ENCODE measurements at regions not wholly inside any gene's neighbourhood (a gene's known extent, or its start where the extent isn't known, plus 50 kb on each side); places are given as distances from the start of the nearest gene placed in this dataset.

DNA sequence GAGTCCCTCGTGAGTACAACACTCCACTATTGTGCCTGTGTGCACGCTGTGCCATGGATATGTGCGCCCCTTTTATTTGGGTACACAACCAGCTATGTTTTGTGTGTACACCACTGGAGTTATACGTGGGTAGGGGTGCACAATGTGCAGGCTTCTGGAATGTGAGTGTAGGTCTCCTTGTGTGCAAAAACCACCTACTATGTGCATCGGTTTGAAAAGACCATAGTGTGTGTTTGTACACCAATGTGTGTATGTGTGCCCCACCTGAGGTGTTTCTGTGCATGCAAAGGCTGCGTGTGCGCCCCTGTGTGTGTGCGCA is 86.4 kb upstream of the ALDH1L1 start:
- H3K4me1 ChIP-seq: no peaks in the 10 kb centered on the region
- H3K36me3 ChIP-seq: no peaks in the 10 kb centered on the region
- H3K27me3 ChIP-seq: peaks cover 9% of the 10 kb centered on the region; the same call in 1 of the 2 replicates
- TF ChIP-seq Cebpa-rat (IDR thresholded peaks at IDR 0.05): no peak
- H3K9ac ChIP-seq: no peak overlapping the region
- H3K27ac ChIP-seq: no peak overlapping the region
- no peaks in the 10 kb centered on the region for H3K9me3 ChIP-seq
- no peaks in the 10 kb centered on the region for H4K20me1 ChIP-seq
- H3K4me3 ChIP-seq: no peak overlapping the region
- no peak overlapping the region for H3K4me2 ChIP-seq

DNA sequence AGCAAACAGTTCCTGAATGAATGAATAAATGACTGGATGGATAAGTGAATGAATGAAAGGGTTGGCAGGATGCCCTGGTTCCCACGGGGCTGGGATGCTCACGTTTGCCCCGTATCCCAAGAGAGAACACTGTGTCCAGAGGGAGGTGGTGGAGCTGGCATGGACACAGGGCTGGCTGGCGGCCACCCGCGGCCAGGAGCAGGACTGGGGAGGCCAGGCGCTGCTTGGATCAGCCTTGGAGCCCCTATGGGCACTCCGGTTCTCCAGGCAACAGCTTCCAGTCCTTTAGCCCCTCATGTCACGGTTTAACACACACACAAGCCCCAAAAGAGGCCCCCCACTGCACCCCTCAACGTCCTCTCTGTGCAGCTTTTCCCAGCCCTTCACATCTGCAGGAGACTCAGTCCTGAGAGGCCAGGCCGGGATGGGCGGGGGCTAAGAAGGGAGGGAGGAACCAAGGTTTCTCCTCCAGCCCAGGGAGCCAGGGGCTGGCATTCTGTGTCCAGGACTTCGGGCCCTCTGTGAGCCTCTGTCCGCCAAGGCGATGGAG is 86.0 kb upstream of the ALDH1L1 start:
- Histone ChIP-seq H3K4me2 (no peak overlapping the region), H3K27ac (no peak overlapping the region), H3K9ac (no peak overlapping the region), H3K36me3 (no peaks in the 10 kb centered on the region), H3K4me3 (no peak overlapping the region), H3K4me1 (peaks cover 3% of the 10 kb centered on the region), H4K20me1 (no peaks in the 10 kb centered on the region), H3K9me3 (no peaks in the 10 kb centered on the region), H3K27me3 (peaks cover 9% of the 10 kb centered on the region; the same call in 1 of the 2 replicates)
- TF ChIP-seq Cebpa-rat (IDR thresholded peaks at IDR 0.05): no peak

DNA sequence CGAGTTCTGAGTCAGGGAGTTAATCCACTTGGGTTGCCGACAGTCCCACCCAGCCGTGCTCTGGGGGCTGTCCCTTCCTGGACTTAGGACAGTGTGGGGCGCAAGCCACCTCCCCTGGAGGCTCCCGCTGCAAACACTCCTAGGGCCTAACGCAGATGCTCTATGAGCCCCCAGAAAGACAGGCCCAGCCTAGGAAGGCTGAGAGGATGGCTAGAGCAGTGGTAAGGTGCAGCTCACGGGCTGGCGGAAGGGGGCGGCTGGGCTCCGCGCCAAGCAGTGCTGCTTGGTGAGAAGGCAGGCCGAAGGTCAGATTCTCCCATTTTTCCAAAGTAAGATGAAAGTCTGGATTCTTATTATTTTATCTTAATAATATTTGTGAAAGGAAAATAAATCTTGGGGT is 84.6 kb upstream of the ALDH1L1 start:
- H3K27me3 ChIP-seq: peaks cover 9% of the 10 kb centered on the region; the same call in 1 of the 2 replicates
- no peak overlapping the region for H3K9ac ChIP-seq
- H3K4me3 ChIP-seq: no peak overlapping the region
- no peaks in the 10 kb centered on the region for H3K9me3 ChIP-seq
- H3K4me2 ChIP-seq: no peak overlapping the region
- H3K4me1 ChIP-seq: peaks cover 9% of the 10 kb centered on the region
- H4K20me1 ChIP-seq: no peaks in the 10 kb centered on the region
- H3K27ac ChIP-seq: no peak overlapping the region
- TF ChIP-seq Cebpa-rat (IDR thresholded peaks at IDR 0.05): no peak
- H3K36me3 ChIP-seq: no peaks in the 10 kb centered on the region

DNA sequence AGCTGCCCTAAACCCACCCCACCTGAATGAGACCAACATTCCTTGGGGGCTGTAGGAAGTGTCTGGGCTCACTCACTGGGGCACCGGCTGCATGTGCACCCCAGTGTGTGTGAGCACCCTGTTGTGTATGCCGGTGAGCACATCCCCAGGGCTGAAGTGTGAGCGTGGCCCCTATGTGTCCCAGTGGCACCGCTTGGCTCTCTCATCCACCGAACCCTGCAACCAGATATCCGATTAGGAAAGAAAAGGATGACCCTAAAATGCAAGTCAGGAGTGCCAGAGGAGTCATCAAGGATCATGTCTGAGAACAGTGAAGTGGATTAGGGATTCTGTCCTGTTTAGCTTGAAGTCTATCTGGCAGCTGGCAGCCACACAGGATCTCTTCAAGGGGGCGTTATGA is 84.0 kb upstream of the ALDH1L1 start:
- no peaks in the 10 kb centered on the region for H4K20me1 ChIP-seq
- peaks cover 9% of the 10 kb centered on the region; the same call in 1 of the 2 replicates for H3K27me3 ChIP-seq
- no peak overlapping the region for H3K27ac ChIP-seq
- no peaks in the 10 kb centered on the region for H3K9me3 ChIP-seq
- H3K4me2 ChIP-seq: no peak overlapping the region
- TF ChIP-seq Cebpa-rat (IDR thresholded peaks at IDR 0.05): no peak
- no peak overlapping the region for H3K9ac ChIP-seq
- H3K4me3 ChIP-seq: no peak overlapping the region
- H3K36me3 ChIP-seq: no peaks in the 10 kb centered on the region
- peaks cover 13% of the 10 kb centered on the region for H3K4me1 ChIP-seq

DNA sequence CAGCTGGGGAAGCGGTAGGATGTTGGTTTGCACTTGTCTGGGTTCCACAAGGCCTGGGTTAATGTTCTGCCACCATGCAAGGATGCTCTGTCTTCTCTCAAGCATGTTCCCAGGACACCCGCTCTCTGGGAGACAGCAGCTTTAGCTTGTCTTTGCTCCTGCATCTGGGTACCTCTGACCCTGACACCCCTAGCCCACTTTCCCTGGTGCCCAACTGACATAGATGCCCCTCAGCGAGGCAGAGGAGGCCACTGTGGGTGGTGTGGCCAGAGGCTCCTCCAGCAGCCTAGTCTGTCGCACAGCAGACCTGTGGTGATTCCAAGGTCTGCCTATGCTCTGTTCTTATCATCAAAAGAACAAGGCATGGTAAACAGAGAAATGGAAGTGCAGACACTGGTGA is 83.6 kb upstream of the ALDH1L1 start:
- no peaks in the 10 kb centered on the region for H4K20me1 ChIP-seq

DNA sequence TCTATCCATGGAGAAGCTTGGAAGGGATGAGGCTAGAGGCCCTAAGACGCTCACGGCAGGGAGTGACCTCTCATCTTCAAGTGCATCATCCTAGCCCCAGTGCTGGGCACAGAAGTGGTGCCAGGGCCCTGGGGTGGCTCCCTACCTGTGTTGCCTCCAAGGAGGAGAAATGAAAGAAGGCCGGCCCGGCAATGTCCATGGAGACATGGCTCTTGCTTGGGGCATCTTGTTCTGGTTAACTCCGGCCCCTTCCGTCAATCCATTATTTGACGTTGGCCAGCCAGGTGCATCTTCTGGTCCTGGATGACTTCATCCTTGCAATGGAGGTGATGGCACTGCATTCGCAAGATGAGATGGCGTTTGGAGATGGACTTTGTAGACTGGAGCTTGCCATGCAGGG is 83.2 kb upstream of the ALDH1L1 start:
- no peak for TF ChIP-seq Cebpa-rat (IDR thresholded peaks at IDR 0.05)
- Histone ChIP-seq H3K9me3 (no peaks in the 10 kb centered on the region), H3K36me3 (no peaks in the 10 kb centered on the region), H3K4me1 (peaks cover 22% of the 10 kb centered on the region), H4K20me1 (no peaks in the 10 kb centered on the region), H3K9ac (no peak overlapping the region), H3K4me3 (no peak overlapping the region), H3K27me3 (peaks cover 9% of the 10 kb centered on the region; the same call in 1 of the 2 replicates), H3K27ac (no peak overlapping the region), H3K4me2 (no peak overlapping the region)

More for the DNA sequence above, 83.6 kb upstream of the ALDH1L1 start:
- Histone ChIP-seq H3K4me3 (no peak overlapping the region), H3K27ac (no peak overlapping the region), H3K36me3 (no peaks in the 10 kb centered on the region), H3K9me3 (no peaks in the 10 kb centered on the region), H3K4me2 (no peak overlapping the region), H3K9ac (no peak overlapping the region), H3K4me1 (peaks cover 17% of the 10 kb centered on the region), H3K27me3 (peaks cover 9% of the 10 kb centered on the region; the same call in 1 of the 2 replicates)
- TF ChIP-seq Cebpa-rat (IDR thresholded peaks at IDR 0.05): no peak

DNA sequence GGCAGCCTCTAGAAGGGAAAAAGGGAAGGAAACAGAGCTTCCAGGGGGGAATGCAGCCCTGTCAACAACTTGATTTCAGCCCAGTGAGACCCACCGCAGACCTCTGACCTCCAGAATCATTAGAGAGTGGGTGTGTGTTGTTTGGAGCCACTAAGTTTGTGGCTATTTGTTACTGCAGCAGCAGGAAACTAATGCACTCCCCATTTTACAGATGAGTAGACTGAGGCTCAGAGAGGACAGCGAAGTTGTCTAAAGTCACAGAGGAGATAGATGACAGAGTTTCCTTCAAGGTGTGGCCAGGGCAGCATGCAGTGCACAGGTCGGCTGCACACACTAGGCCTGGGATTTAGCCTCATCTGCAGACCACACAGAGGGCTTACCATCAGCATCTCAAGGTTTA is 81.8 kb upstream of the ALDH1L1 start:
- Histone ChIP-seq H3K9ac (no peak overlapping the region), H3K4me3 (no peak overlapping the region), H3K9me3 (no peaks in the 10 kb centered on the region), H3K36me3 (no peaks in the 10 kb centered on the region), H4K20me1 (no peaks in the 10 kb centered on the region), H3K27me3 (peaks cover 4% of the 10 kb centered on the region; the same call in 1 of the 2 replicates), H3K27ac (no peak overlapping the region), H3K4me2 (no peak overlapping the region), H3K4me1 (peaks cover 24% of the 10 kb centered on the region)
- no peak for TF ChIP-seq Cebpa-rat (IDR thresholded peaks at IDR 0.05)

DNA sequence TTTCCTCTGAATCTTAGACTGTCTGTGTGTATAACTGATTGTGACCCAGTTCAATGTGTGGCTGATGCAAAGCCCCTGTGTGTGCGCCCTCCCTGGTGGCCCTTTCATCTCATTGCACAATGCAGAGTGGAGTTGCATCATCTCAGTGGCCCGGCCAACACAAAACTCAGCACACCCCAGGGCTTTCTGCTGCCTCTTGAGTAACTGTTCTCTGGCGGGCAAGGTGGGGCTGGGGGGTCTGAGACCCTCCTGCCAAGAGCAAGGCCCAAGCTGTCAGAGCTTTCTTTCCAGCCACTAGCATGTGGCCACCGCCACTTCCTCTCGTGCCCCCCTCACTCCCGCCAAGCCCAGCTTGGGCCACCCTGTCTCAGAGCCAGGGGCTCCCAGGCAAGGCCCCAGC is 80.7 kb upstream of the ALDH1L1 start:
- Histone ChIP-seq H3K4me3 (no peak overlapping the region), H3K9ac (0 out of 2 replicates have a peak overlapping the region, but pooled peaks have one; percentile 19), H3K27ac (peak overlapping the region; percentile 86)

DNA sequence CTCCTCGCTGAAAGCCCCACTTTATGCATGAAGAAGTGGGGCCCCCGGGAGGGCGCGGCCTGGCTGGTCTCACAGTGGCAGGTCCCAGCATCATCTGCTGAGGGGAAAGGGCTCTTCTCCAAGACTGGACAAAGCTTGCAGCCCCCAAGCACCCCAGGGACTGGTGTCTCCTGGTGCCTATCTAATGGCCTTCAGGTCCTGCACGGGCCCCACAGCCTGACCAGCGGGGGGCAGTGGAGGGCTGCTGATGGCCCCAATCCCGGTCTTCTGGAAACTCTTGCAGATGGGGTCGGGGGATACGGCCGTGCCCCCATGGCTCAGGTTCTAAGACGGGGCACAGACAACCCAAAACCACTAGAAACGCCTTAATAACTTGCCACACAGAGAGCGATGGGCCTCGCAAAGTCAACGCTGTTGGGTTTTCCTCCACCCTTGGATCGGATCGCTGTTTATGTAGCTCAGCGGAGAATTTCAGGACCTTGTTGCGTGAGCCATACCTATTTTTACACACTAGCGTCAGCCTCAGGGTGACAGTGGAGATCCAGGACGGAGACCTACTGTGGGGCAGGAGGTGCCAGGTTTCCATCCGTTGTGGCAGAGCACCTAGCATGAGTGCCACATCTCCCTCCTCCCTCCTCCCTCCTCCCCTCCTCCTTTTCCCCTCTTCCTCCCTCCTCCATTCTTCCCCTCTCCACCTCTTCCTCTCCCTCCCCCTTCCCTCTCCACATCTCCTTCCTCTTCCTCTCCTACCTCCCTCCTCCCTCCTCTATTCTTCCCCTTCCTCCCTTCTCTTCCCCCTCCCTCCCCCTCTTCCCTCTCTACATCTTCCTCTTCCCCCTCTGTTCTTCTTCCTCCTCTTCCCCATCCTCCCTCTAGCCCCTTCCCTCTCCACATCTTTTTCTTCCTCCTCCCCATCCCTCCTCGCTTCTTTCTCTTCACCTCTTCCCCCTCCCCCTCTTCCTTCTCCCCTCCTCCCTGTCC is 79.3 kb upstream of the ALDH1L1 start:
- Histone ChIP-seq H3K27me3 (no peaks in the 10 kb centered on the region), H3K9ac (no peak overlapping the region), H3K4me2 (no peak overlapping the region), H4K20me1 (no peaks in the 10 kb centered on the region), H3K27ac (0 out of 2 replicates have a peak overlapping the region, but pooled peaks have one; percentile 22), H3K4me1 (peaks cover 24% of the 10 kb centered on the region), H3K4me3 (no peak overlapping the region), H3K9me3 (no peaks in the 10 kb centered on the region), H3K36me3 (no peaks in the 10 kb centered on the region)
- TF ChIP-seq Cebpa-rat (IDR thresholded peaks at IDR 0.05): no peak

More for the DNA sequence above, 80.7 kb upstream of the ALDH1L1 start:
- Histone ChIP-seq H3K4me2 (peak overlapping the region; percentile 48), H3K36me3 (no peaks in the 10 kb centered on the region), H3K27me3 (no peaks in the 10 kb centered on the region), H4K20me1 (no peaks in the 10 kb centered on the region), H3K9me3 (no peaks in the 10 kb centered on the region), H3K4me1 (peaks cover 24% of the 10 kb centered on the region)
- TF ChIP-seq Cebpa-rat (IDR thresholded peaks at IDR 0.05): peak; percentile 100

DNA sequence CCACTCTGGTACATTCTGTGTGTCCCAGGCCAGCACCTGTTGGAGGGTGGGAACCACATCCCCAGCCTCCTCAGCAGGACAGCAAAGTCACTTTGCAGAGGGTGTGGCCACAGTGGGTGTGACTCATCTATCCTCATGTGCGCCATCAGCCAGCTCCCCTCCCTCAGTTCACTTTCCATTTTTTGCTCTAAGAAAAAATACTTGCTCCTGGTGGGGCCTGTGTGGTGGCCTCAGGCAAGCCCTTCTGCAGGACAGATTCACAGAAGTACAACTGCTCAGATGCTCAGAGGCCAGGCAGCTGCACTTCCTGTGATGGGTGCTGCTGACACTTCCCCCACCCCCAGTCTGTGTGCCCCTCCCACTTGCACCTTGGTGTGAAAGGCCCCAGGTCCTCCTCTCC is 78.3 kb upstream of the ALDH1L1 start:
- H3K4me2 ChIP-seq: peak overlapping the region; percentile 7; the same call in 1 of the 2 replicates
- H3K27ac ChIP-seq: no peak overlapping the region
- no peaks in the 10 kb centered on the region for H3K9me3 ChIP-seq
- no peaks in the 10 kb centered on the region for H3K36me3 ChIP-seq
- no peak overlapping the region for H3K9ac ChIP-seq
- no peak for TF ChIP-seq Cebpa-rat (IDR thresholded peaks at IDR 0.05)
- no peak overlapping the region for H3K4me3 ChIP-seq
- H3K27me3 ChIP-seq: no peaks in the 10 kb centered on the region
- H4K20me1 ChIP-seq: no peaks in the 10 kb centered on the region
- H3K4me1 ChIP-seq: peaks cover 24% of the 10 kb centered on the region
